K562 (cell line): ENCODE measurements at regions not wholly inside any gene's neighbourhood (a gene's known extent, or its start where the extent isn't known, plus 50 kb on each side); places are given as distances from the start of the nearest gene placed in this dataset.

Source experiments
- ATAC-seq: fragments of 200-7000 bp; cut with Tn5 transposase; 3 replicates; pipeline ENCODE4 v1.9.1; 2020; ENCODE audit warnings: moderate library complexity
- BruUV-seq: library from RNA; stranded (reverse); fragments of 400-500 nt; replicated peaks from 2 replicates; lab custom pipeline; 2021; lab: Mats Ljungman, UMichigan
- CTCF ChIA-PET: fragments of 300-600 bp; formaldehyde crosslinking; extraction: SDS; loops from one replicate; lab custom pipeline; 2021; ENCODE audit warnings: low intra/inter-chr PET ratio; lab: Yijun Ruan, JAX
- POLR2A ChIA-PET: fragments of 300-600, 350-650 bp; sonication (Branson Sonifier 250); formaldehyde crosslinking; extraction: SDS; loops from one replicate; lab custom pipeline; 2021; ENCODE audit warnings: antibody characterized with exemption, inconsistent platforms; lab: Yijun Ruan, JAX
- DNase-seq, 4 experiments: peaks; one replicate each; pipeline versions ENCODE4 v3.0.0 to v3.0.0-alpha.2; 2011 to 2018; ENCODE audit warnings: low spot score in 3 of 4, mixed read lengths in 3 of 4; ENCODE audit errors: extremely low read depth in 1 of 4
- FAIRE-seq: peaks from 2 replicates; lab custom pipeline; 2011; peaks lifted over from hg19 to GRCh38; lab: Jason Lieb, UNC
- H2AFZ ChIP-seq: 2 replicates; pipeline ENCODE4 v1.6.0; 2011; ENCODE audit warnings: low read depth, low read length, control low read depth, inconsistent platforms
- H3K27ac ChIP-seq: fragments of 200-600 bp; 3 replicates; pipeline ENCODE4 v1.8.0; 2011; ENCODE audit warnings: low read depth, mild to moderate bottlenecking, control low read depth, inconsistent platforms, low read length, moderate library complexity, mixed read lengths; ENCODE audit errors: extremely low read depth
- H3K27me3 ChIP-seq, 2 experiments: fragments of 300-600 bp in 1 of 2; 2 replicates in 1 of 2; 3 replicates in 1 of 2; pipeline versions ENCODE4 v1.6.0 to v1.8.0; 2011; ENCODE audit warnings: inconsistent platforms in 2 of 2, low read length in 2 of 2, mild to moderate bottlenecking in 1 of 2, mixed read lengths in 1 of 2, moderate library complexity in 1 of 2; ENCODE audit not compliant: control insufficient read depth in 2 of 2, insufficient read depth in 2 of 2
- H3K36me3 ChIP-seq: fragments of 300-600 bp; 3 replicates; pipeline ENCODE4 v1.8.0; 2011; ENCODE audit warnings: mild to moderate bottlenecking, low read length, inconsistent platforms; ENCODE audit not compliant: control insufficient read depth, insufficient read depth
- H3K4me1 ChIP-seq, 2 experiments: fragments of 200-600 bp in 1 of 2; replicated peaks in 1 of 2; 2 replicates in 1 of 2; 3 replicates in 1 of 2; pipeline versions ENCODE4 v1.5.1 to v1.8.0; 2011; ENCODE audit warnings: inconsistent platforms in 2 of 2, low read length in 2 of 2, mild to moderate bottlenecking in 1 of 2, mixed read lengths in 1 of 2, moderate library complexity in 1 of 2; ENCODE audit not compliant: control insufficient read depth in 2 of 2, insufficient read depth in 2 of 2
- H3K4me2 ChIP-seq: 2 replicates; pipeline ENCODE4 v1.6.1; 2011; ENCODE audit warnings: low read length, control low read depth, inconsistent platforms, mixed read lengths; ENCODE audit not compliant: insufficient read depth
- H3K4me3 ChIP-seq: fragments of 200-600 bp; sonication (generic), shearing (Covaris generic); 2 replicates; pipeline ENCODE4 v1.5.1; 2016; ENCODE audit warnings: control low read depth, inconsistent platforms
- H3K79me2 ChIP-seq: fragments of 200-600 bp; 3 replicates; pipeline ENCODE4 v1.8.0; 2011; ENCODE audit warnings: low read length, inconsistent platforms; ENCODE audit not compliant: control insufficient read depth, insufficient read depth
- H3K9ac ChIP-seq, 2 experiments: 2 replicates each; pipeline versions ENCODE4 v1.6.0 to v1.6.1; 2011; ENCODE audit warnings: low read depth in 2 of 2, low read length in 2 of 2, control low read depth in 1 of 2, inconsistent platforms in 1 of 2, mild to moderate bottlenecking in 1 of 2, mixed read lengths in 1 of 2; ENCODE audit not compliant: insufficient read depth in 1 of 2
- H3K9me1 ChIP-seq: one replicate; pipeline ENCODE4 v1.6.0; 2011; ENCODE audit warnings: inconsistent platforms, mild to moderate bottlenecking, low read length, moderate library complexity; ENCODE audit not compliant: control insufficient read depth, insufficient read depth
- H3K9me3 ChIP-seq: replicated peaks from 2 replicates; pipeline ENCODE4 v1.5.1; 2011; ENCODE audit warnings: low read depth, low read length, inconsistent platforms; ENCODE audit not compliant: control insufficient read depth, insufficient read depth
- H4K20me1 ChIP-seq: replicated peaks from 2 replicates; pipeline ENCODE4 v1.6.1; 2011; ENCODE audit warnings: low read length, inconsistent platforms, mixed read lengths; ENCODE audit not compliant: control insufficient read depth, insufficient read depth
- COPS2 ChIP-seq: fragments of 450-650 bp; conservative IDR thresholded peaks from 2 replicates; pipeline ENCODE4 v1.6.1; 2016; ENCODE audit warnings: mild to moderate bottlenecking, moderate library complexity
- CTCFL ChIP-seq: IDR thresholded peaks from 2 replicates; pipeline ENCODE4 v1.6.1; 2011; ENCODE audit warnings: borderline replicate concordance, low read depth, mild to moderate bottlenecking, moderate library complexity, low read length; ENCODE audit not compliant: insufficient read depth, poor library complexity, severe bottlenecking
- DDX20 ChIP-seq: fragments of 450-650 bp; IDR thresholded peaks from 2 replicates; pipeline ENCODE4 v1.6.1; 2016; ENCODE audit warnings: missing genetic modification characterization, low read depth, mild to moderate bottlenecking, missing compliant biosample characterization, moderate library complexity
- LEF1 ChIP-seq: fragments of 450-650 bp; IDR thresholded peaks from 2 replicates; pipeline ENCODE4 v1.6.1; 2016; ENCODE audit warnings: mild to moderate bottlenecking
- MAFF ChIP-seq: IDR thresholded peaks from 2 replicates; pipeline ENCODE4 v1.6.1; 2012; ENCODE audit warnings: low read length, improper control_type of control experiment
- MCM2 ChIP-seq: fragments of 450-650 bp; IDR thresholded peaks from 2 replicates; pipeline ENCODE4 v1.6.1; 2017; ENCODE audit warnings: low read depth, mild to moderate bottlenecking
- MEIS2 ChIP-seq: fragments of 450-650 bp; IDR thresholded peaks from 2 replicates; pipeline ENCODE4 v1.6.1; 2014; ENCODE audit warnings: mild to moderate bottlenecking; ENCODE audit not compliant: partially characterized antibody
- NONO ChIP-seq, 2 experiments: fragments of 200-400 bp in 1 of 2; fragments of 450-650 bp in 1 of 2; formaldehyde crosslinking in 1 of 2; IDR thresholded peaks; 2 replicates each; pipeline ENCODE4 v1.6.1; 2017; ENCODE audit warnings: low read depth in 2 of 2, mild to moderate bottlenecking in 2 of 2, moderate library complexity in 2 of 2, low read length in 1 of 2
- PPARD ChIP-seq: fragments of 250-450 bp; sonication (Bioruptor Pico); IDR thresholded peaks from 2 replicates; pipeline ENCODE4 v1.8.0; 2022; ENCODE audit warnings: inconsistent platforms, mild to moderate bottlenecking, moderate library complexity
- SMAD3 ChIP-seq: fragments of 450-650 bp; formaldehyde crosslinking; conservative IDR thresholded peaks from 2 replicates; pipeline ENCODE4 v1.4.0; 2020; ENCODE audit warnings: mild to moderate bottlenecking
- YBX1 ChIP-seq: fragments of 450-650 bp; IDR thresholded peaks from 2 replicates; pipeline ENCODE4 v1.7.1; 2016; ENCODE audit warnings: mild to moderate bottlenecking
- ZNF146 ChIP-seq: IDR thresholded peaks from one replicate; pipeline ENCODE4 v1.6.1; 2018; ENCODE audit warnings: missing compliant biosample characterization; ENCODE audit not compliant: unreplicated experiment
- ZNF778 ChIP-seq: fragments of 450-650 bp; formaldehyde crosslinking; IDR thresholded peaks from 2 replicates; pipeline ENCODE4 v1.4.0; 2020; ENCODE audit warnings: mild to moderate bottlenecking, moderate library complexity
- ZSCAN29 ChIP-seq: fragments of 450-650 bp; IDR thresholded peaks from 2 replicates; pipeline ENCODE4 v1.6.1; 2017
- WGBS: fragments of 100-300 bp; shearing (Covaris generic); methylation state at CpG from one replicate; pipeline ENCODE4 v1.1.6; 2016; ENCODE audit warnings: low coverage, mixed read lengths; ENCODE audit not compliant: insufficient coverage; ENCODE audit errors: missing lambda C conversion rate; 5-methylcytosine and 5-hydroxymethylcytosine counted together
- in situ Hi-C: fragments of 300-500 bp; cut with MboI; formaldehyde crosslinking; loops from 4 replicates; pipeline ENCODE4 v1.15.0; 2018; ENCODE audit warnings: inconsistent platforms, mixed read lengths
- intact Hi-C: fragments of 100-400 bp; cut with micrococcal nuclease; formaldehyde crosslinking; loops from 2 replicates; pipeline ENCODE4 v1.14.2; 2022
- TF ChIP-seq, protein P1 (sequence below): IDR thresholded peaks from 3 replicates; pipeline ENCODE4 v1.6.1; 2011; ENCODE audit warnings: borderline replicate concordance, mild to moderate bottlenecking, moderate library complexity; ENCODE audit not compliant: insufficient read length; ENCODE audit errors: extremely low read depth
- TF ChIP-seq, protein P2 (sequence below): fragments of 450-650 bp; IDR thresholded peaks from 2 replicates; pipeline ENCODE4 v1.6.1; 2016; ENCODE audit warnings: missing biosample characterization, missing genetic modification characterization
- TF ChIP-seq, protein P3 (sequence below): fragments of 250-450 bp; sonication (Bioruptor Pico); IDR thresholded peaks from 2 replicates; pipeline ENCODE4 v1.9.0; 2021; ENCODE audit warnings: mild to moderate bottlenecking, inconsistent platforms

- CTCF ChIA-PET: no interaction called here
- H3K27me3 ChIP-seq: peaks cover 0 to 4% of the 10 kb centered on the region in 2 experiments; a peak in 4 of 5 replicates
- POLR2A ChIA-PET: no interaction called here
- H2AFZ ChIP-seq: no peak overlapping the region
- in situ Hi-C loops (no loop called here), intact Hi-C loops (no loop called here)
- ATAC-seq: no peak
- WGBS: 0% methylated on average over 5 of the region's 5 CpGs
- H3K9me1 ChIP-seq: no peaks in the 10 kb centered on the region
- no peak for DNase-seq
- no peaks in the 10 kb centered on the region for H3K4me1 ChIP-seq
- no peaks in the 10 kb centered on the region for H3K79me2 ChIP-seq
- no peaks in the 10 kb centered on the region for H4K20me1 ChIP-seq
- H3K9me3 ChIP-seq: no peaks in the 10 kb centered on the region
- no peak overlapping the region for H3K9ac ChIP-seq
- no peak overlapping the region for H3K27ac ChIP-seq
- no peak overlapping the region for H3K4me3 ChIP-seq
- no peak for FAIRE-seq
- no TSS peak for BruUV-seq
- no peaks in the 10 kb centered on the region for H3K36me3 ChIP-seq
- H3K4me2 ChIP-seq: no peak overlapping the region
- TF ChIP-seq LEF1: no peak
- no peak for TF ChIP-seq COPS2
- TF ChIP-seq, protein P1, sequence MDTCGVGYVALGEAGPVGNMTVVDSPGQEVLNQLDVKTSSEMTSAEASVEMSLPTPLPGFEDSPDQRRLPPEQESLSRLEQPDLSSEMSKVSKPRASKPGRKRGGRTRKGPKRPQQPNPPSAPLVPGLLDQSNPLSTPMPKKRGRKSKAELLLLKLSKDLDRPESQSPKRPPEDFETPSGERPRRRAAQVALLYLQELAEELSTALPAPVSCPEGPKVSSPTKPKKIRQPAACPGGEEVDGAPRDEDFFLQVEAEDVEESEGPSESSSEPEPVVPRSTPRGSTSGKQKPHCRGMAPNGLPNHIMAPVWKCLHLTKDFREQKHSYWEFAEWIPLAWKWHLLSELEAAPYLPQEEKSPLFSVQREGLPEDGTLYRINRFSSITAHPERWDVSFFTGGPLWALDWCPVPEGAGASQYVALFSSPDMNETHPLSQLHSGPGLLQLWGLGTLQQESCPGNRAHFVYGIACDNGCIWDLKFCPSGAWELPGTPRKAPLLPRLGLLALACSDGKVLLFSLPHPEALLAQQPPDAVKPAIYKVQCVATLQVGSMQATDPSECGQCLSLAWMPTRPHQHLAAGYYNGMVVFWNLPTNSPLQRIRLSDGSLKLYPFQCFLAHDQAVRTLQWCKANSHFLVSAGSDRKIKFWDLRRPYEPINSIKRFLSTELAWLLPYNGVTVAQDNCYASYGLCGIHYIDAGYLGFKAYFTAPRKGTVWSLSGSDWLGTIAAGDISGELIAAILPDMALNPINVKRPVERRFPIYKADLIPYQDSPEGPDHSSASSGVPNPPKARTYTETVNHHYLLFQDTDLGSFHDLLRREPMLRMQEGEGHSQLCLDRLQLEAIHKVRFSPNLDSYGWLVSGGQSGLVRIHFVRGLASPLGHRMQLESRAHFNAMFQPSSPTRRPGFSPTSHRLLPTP: no peak
- no peak for TF ChIP-seq ZSCAN29
- TF ChIP-seq, protein P2, sequence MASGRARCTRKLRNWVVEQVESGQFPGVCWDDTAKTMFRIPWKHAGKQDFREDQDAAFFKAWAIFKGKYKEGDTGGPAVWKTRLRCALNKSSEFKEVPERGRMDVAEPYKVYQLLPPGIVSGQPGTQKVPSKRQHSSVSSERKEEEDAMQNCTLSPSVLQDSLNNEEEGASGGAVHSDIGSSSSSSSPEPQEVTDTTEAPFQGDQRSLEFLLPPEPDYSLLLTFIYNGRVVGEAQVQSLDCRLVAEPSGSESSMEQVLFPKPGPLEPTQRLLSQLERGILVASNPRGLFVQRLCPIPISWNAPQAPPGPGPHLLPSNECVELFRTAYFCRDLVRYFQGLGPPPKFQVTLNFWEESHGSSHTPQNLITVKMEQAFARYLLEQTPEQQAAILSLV (tag): no peak
- no peak for TF ChIP-seq ZNF146 (CRISPR knock-in tag)
- TF ChIP-seq, protein P3, sequence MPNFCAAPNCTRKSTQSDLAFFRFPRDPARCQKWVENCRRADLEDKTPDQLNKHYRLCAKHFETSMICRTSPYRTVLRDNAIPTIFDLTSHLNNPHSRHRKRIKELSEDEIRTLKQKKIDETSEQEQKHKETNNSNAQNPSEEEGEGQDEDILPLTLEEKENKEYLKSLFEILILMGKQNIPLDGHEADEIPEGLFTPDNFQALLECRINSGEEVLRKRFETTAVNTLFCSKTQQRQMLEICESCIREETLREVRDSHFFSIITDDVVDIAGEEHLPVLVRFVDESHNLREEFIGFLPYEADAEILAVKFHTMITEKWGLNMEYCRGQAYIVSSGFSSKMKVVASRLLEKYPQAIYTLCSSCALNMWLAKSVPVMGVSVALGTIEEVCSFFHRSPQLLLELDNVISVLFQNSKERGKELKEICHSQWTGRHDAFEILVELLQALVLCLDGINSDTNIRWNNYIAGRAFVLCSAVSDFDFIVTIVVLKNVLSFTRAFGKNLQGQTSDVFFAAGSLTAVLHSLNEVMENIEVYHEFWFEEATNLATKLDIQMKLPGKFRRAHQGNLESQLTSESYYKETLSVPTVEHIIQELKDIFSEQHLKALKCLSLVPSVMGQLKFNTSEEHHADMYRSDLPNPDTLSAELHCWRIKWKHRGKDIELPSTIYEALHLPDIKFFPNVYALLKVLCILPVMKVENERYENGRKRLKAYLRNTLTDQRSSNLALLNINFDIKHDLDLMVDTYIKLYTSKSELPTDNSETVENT (CRISPR knock-in tag): no peak
- TF ChIP-seq PPARD (CRISPR knock-in tag): no peak
- TF ChIP-seq YBX1: no peak
- TF ChIP-seq CTCFL: no peak
- TF ChIP-seq MEIS2: no peak
- TF ChIP-seq MCM2: no peak
- TF ChIP-seq DDX20 (tag): no peak
- TF ChIP-seq NONO (IDR thresholded peaks at IDR 0.05; ENCODE audit: low read depth in 2 of 2, low read length in 1 of 2): no peak
- no peak for TF ChIP-seq SMAD3 (CRISPR knock-in tag)
- no peak for TF ChIP-seq ZNF778
- no peak for TF ChIP-seq MAFF
Measured at GRCh38 chr15:38740206-38740605, 175.6 kb upstream of the RASGRP1 start.
